Neutrophil (primary cell): ENCODE measurements at regions not wholly inside any gene's neighbourhood (a gene's known extent, or its start where the extent isn't known, plus 50 kb on each side); places are given as distances from the start of the nearest gene placed in this dataset.
"Not testable (repeated sequence)": the region's sequence is repeated elsewhere in the genome, so short reads cannot be mapped to it uniquely, and the experiment has no call there.

Source experiments
- H3K27ac ChIP-seq: fragments of 200-600 bp; sonication (generic); 2 replicates; pipeline ENCODE4 v1.5.1; 2016; ENCODE audit warnings: mild to moderate bottlenecking, moderate library complexity
- H3K27me3 ChIP-seq: fragments of 200-600 bp; sonication (generic); 2 replicates; pipeline ENCODE4 v1.6.0; 2016; ENCODE audit warnings: mild to moderate bottlenecking
- H3K36me3 ChIP-seq: fragments of 200-600 bp; sonication (generic); 2 replicates; pipeline ENCODE4 v1.5.1; 2017
- H3K4me1 ChIP-seq, 2 experiments: fragments of 200-600 bp in 1 of 2; sonication (generic) in 1 of 2; 1 replicate in 1 of 2; 2 replicates in 1 of 2; pipeline versions ENCODE4 v1.5.1 to v1.6.1; 2013 to 2016; ENCODE audit warnings: low read depth in 1 of 2, low read length in 1 of 2, mild to moderate bottlenecking in 1 of 2, moderate library complexity in 1 of 2; ENCODE audit not compliant: control insufficient read depth in 1 of 2, insufficient read depth in 1 of 2
- H3K4me3 ChIP-seq, 2 experiments: fragments of 200-600 bp in 1 of 2; sonication (generic) in 1 of 2; 1 replicate in 1 of 2; 2 replicates in 1 of 2; pipeline ENCODE4 v1.5.1; 2013 to 2016; ENCODE audit warnings: low read depth in 1 of 2, low read length in 1 of 2, mild to moderate bottlenecking in 1 of 2, moderate library complexity in 1 of 2
- H3K9me3 ChIP-seq: fragments of 200-600 bp; sonication (generic); 2 replicates; pipeline ENCODE4 v1.5.1; 2016
- CTCF ChIP-seq: fragments of 200-600 bp; sonication (generic); IDR thresholded peaks from 2 replicates; pipeline ENCODE4 v1.5.1; 2016; ENCODE audit warnings: antibody characterized with exemption

GRCh38 chr18:29849144-29849543 lies 1193.4 kb downstream of the DSC3 start:
- no peaks in the 10 kb centered on the region for H3K27me3 ChIP-seq
- H3K4me1 ChIP-seq, result no peaks in the 10 kb centered on the region
- no peaks in the 10 kb centered on the region for H3K9me3 ChIP-seq
- no peak for TF ChIP-seq CTCF
- H3K4me3 ChIP-seq, result no peak overlapping the region
- no peak overlapping the region for H3K27ac ChIP-seq
- no peaks in the 10 kb centered on the region for H3K36me3 ChIP-seq

GRCh38 chr18:29841631-29842030 lies 1200.9 kb downstream of the DSC3 start:
- Histone ChIP-seq H3K9me3 (no peaks in the 10 kb centered on the region), H3K27me3 (no peaks in the 10 kb centered on the region), H3K4me3 (no peak overlapping the region), H3K27ac (no peak overlapping the region), H3K4me1 (no peaks in the 10 kb centered on the region), H3K36me3 (no peaks in the 10 kb centered on the region)
- no peak for TF ChIP-seq CTCF

- no peaks in the 10 kb centered on the region for H3K36me3 ChIP-seq
- H3K27me3 ChIP-seq, result no peaks in the 10 kb centered on the region
- no peaks in the 10 kb centered on the region for H3K9me3 ChIP-seq
- no peaks in the 10 kb centered on the region for H3K4me1 ChIP-seq
- no peak overlapping the region for H3K27ac ChIP-seq
- no peak overlapping the region for H3K4me3 ChIP-seq
- no peak for TF ChIP-seq CTCF
Measured at GRCh38 chr18:29840089-29840488, 1202.5 kb downstream of the DSC3 start.

GRCh38 chr18:29838961-29839360 lies 1203.6 kb downstream of the DSC3 start:
- not testable (repeated sequence) for H3K9me3 ChIP-seq, H3K36me3 ChIP-seq

GRCh38 chr18:29838556-29838955 lies 1204.0 kb downstream of the DSC3 start:
- no peak for TF ChIP-seq CTCF
- Histone ChIP-seq H3K27me3 (no peaks in the 10 kb centered on the region), H3K27ac (no peak overlapping the region), H3K4me1 (no peaks in the 10 kb centered on the region), H3K36me3 (no peaks in the 10 kb centered on the region), H3K9me3 (no peaks in the 10 kb centered on the region), H3K4me3 (no peak overlapping the region)

More at GRCh38 chr18:29838961-29839360, 1203.6 kb downstream of the DSC3 start:
- H3K27me3 ChIP-seq, H3K4me1 ChIP-seq, H3K4me3 ChIP-seq, H3K27ac ChIP-seq: not testable (repeated sequence)

GRCh38 chr18:29823671-29824070 lies 1218.9 kb downstream of the DSC3 start:
- Histone ChIP-seq H3K9me3 (no peaks in the 10 kb centered on the region), H3K27me3 (no peaks in the 10 kb centered on the region), H3K4me3 (no peak overlapping the region), H3K36me3 (no peaks in the 10 kb centered on the region), H3K4me1 (no peaks in the 10 kb centered on the region), H3K27ac (no peak overlapping the region)
- no peak for TF ChIP-seq CTCF
